HCT116 (cell line): ENCODE measurements at regions not wholly inside any gene's neighbourhood (a gene's known extent, or its start where the extent isn't known, plus 50 kb on each side); places are given as distances from the start of the nearest gene placed in this dataset.

Source experiments
- CTCF ChIP-seq, 3 experiments: fragments of 200-600 bp in 1 of 3; sonication (generic) in 1 of 3; IDR thresholded peaks in 2 of 3; conservative IDR thresholded peaks in 1 of 3; 2 replicates each; pipeline ENCODE4 v1.5.1; 2012 to 2017; ENCODE audit warnings: low read depth in 2 of 3, low read length in 2 of 3, antibody characterized with exemption in 1 of 3, borderline replicate concordance in 1 of 3, control low read depth in 1 of 3, mild to moderate bottlenecking in 1 of 3, mixed read lengths in 1 of 3, mixed run types in 1 of 3, moderate library complexity in 1 of 3; ENCODE audit not compliant: insufficient read depth in 1 of 3
- EZH2 ChIP-seq: fragments of 200-600 bp; sonication (generic); IDR thresholded peaks from 2 replicates; pipeline ENCODE4 v1.6.1; 2017; ENCODE audit warnings: antibody characterized with exemption, mixed run types
- EZH2phosphoT487 ChIP-seq: fragments of 200-600 bp; IDR thresholded peaks from 2 replicates; pipeline ENCODE4 v1.6.1; 2018; ENCODE audit warnings: antibody characterized with exemption, borderline replicate concordance
- JUND ChIP-seq: IDR thresholded peaks from 2 replicates; pipeline ENCODE4 v1.6.1; 2012
- POLR2A ChIP-seq: IDR thresholded peaks from 2 replicates; pipeline ENCODE4 v1.7.0; 2011; ENCODE audit warnings: borderline replicate concordance; ENCODE audit not compliant: insufficient read depth, insufficient read length; ENCODE audit errors: extremely low read depth
- ZNF274 ChIP-seq: fragments of 200-500 bp; sonication (Bioruptor generic); IDR thresholded peaks from 2 replicates; pipeline ENCODE4 v1.6.1; 2014; ENCODE audit warnings: mild to moderate bottlenecking, low read depth, low read length, inconsistent platforms

- no peak for TF ChIP-seq CTCF (IDR thresholded peaks at IDR 0.05 in 2 of 3, conservative IDR thresholded peaks at IDR 0.05 in 1 of 3; ENCODE audit: borderline replicate concordance in 1 of 3, insufficient read depth in 1 of 3, low read depth in 2 of 3, low read length in 2 of 3)
- no peak for TF ChIP-seq EZH2phosphoT487
- no peak for TF ChIP-seq ZNF274
- no peak for TF ChIP-seq EZH2
- TF ChIP-seq JUND = no peak
- no peak for TF ChIP-seq POLR2A
Observed at GRCh38 chr20:60219231-60219630, 261.0 kb downstream of the CDH26 start.
